Calu3 (cell line): ENCODE measurements at regions not wholly inside any gene's neighbourhood (a gene's known extent, or its start where the extent isn't known, plus 50 kb on each side); places are given as distances from the start of the nearest gene placed in this dataset.

Source experiments
- BruUV-seq: library from RNA; stranded (reverse); fragments of 400-500 nt; replicated peaks from 2 replicates; lab custom pipeline; 2021; lab: Mats Ljungman, UMichigan
- CTCF ChIA-PET: fragments of 300-600 bp; sonication (Branson Sonifier 250); formaldehyde crosslinking; loops from one replicate; lab custom pipeline; 2022; ENCODE audit warnings: antibody characterized with exemption; lab: Charles Lee
- DNase-seq: peaks from one replicate; pipeline ENCODE4 v3.0.0; 2022
- H3K27ac Mint-ChIP-seq: one replicate; pipeline ENCODE4 v1.8.0; 2022; ENCODE audit warnings: mixed read lengths; ENCODE audit not compliant: unreplicated experiment
- H3K27me3 Mint-ChIP-seq: one replicate; pipeline ENCODE4 v1.8.0; 2022; ENCODE audit warnings: mixed read lengths; ENCODE audit not compliant: unreplicated experiment
- H3K36me3 Mint-ChIP-seq: one replicate; pipeline ENCODE4 v1.8.0; 2022; ENCODE audit warnings: mild to moderate bottlenecking, moderate library complexity, mixed read lengths; ENCODE audit not compliant: insufficient read depth, unreplicated experiment
- H3K4me1 Mint-ChIP-seq: one replicate; pipeline ENCODE4 v1.8.0; 2022; ENCODE audit warnings: mild to moderate bottlenecking, low read depth, mixed read lengths; ENCODE audit not compliant: unreplicated experiment
- H3K4me3 Mint-ChIP-seq: one replicate; pipeline ENCODE4 v1.8.0; 2022; ENCODE audit warnings: mild to moderate bottlenecking, low read depth, moderate library complexity, mixed read lengths; ENCODE audit not compliant: unreplicated experiment
- H3K9me3 Mint-ChIP-seq: one replicate; pipeline ENCODE4 v1.8.0; 2022; ENCODE audit warnings: low read depth, mixed read lengths; ENCODE audit not compliant: unreplicated experiment
- intact Hi-C: fragments of 100-400 bp; cut with micrococcal nuclease; formaldehyde crosslinking; loops from one replicate; pipeline ENCODE4 v1.10.0; 2022; ENCODE audit not compliant: unreplicated experiment
- TF ChIP-seq, protein P1 (sequence below): fragments of 200-600 bp; IDR thresholded peaks from one replicate; pipeline ENCODE4 v1.8.0; 2022; ENCODE audit warnings: antibody characterized with exemption; ENCODE audit not compliant: unreplicated experiment

DNA sequence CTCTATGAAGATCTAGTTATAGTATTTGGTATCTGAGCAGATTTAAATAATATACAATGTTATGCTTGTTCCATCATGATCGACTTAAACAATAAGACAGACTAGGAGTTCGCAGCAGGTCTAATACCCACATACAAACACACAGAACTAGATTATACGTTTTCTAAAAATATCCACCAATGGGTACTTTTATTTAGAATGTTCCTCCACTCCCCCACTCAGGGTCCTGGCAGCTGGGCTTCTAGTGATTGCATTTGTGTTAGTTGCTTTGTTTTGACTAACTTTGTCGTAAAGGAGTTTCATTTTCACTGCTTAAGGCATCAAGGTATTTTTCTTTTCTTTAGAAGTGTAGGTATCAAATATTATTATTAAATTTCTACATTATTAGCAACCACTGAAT, 91.4 kb downstream of the RPRM start:
- Mint-ChIP-seq H3K27ac (no peak overlapping the region), H3K27me3 (no peaks in the 10 kb centered on the region), H3K36me3 (no peaks in the 10 kb centered on the region), H3K9me3 (peaks cover 2% of the 10 kb centered on the region), H3K4me1 (no peaks in the 10 kb centered on the region), H3K4me3 (no peak overlapping the region)
- intact Hi-C loops: no loop called here
- CTCF ChIA-PET: no interaction called here
- BruUV-seq: no TSS peak
- DNase-seq: no peak
- TF ChIP-seq, protein P1, sequence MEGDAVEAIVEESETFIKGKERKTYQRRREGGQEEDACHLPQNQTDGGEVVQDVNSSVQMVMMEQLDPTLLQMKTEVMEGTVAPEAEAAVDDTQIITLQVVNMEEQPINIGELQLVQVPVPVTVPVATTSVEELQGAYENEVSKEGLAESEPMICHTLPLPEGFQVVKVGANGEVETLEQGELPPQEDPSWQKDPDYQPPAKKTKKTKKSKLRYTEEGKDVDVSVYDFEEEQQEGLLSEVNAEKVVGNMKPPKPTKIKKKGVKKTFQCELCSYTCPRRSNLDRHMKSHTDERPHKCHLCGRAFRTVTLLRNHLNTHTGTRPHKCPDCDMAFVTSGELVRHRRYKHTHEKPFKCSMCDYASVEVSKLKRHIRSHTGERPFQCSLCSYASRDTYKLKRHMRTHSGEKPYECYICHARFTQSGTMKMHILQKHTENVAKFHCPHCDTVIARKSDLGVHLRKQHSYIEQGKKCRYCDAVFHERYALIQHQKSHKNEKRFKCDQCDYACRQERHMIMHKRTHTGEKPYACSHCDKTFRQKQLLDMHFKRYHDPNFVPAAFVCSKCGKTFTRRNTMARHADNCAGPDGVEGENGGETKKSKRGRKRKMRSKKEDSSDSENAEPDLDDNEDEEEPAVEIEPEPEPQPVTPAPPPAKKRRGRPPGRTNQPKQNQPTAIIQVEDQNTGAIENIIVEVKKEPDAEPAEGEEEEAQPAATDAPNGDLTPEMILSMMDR: no peak

DNA sequence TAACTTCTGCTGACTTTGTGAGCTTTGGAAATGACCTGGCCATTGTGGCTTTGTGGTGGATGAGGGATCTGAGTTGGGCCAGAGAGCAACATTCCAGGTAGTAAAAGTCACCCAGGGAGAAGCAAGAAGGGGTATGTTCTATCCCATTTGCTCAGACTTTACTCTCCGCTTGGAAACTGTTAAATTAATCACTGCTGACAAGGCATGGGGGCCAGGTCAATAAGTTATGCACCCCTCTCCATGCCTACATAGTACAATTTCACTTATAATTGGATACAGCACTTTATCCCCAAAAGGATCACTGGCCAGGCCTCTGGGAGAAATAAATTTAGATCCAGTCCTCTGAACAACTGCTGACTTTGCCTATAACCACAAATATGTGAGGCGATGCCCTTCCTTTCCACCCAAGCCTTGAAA, 92.1 kb downstream of the RPRM start:
- no peak overlapping the region for H3K4me3 Mint-ChIP-seq
- intact Hi-C loops: no loop called here
- no peak overlapping the region for H3K27ac Mint-ChIP-seq
- no peak for DNase-seq
- peaks cover 2% of the 10 kb centered on the region for H3K9me3 Mint-ChIP-seq
- no TSS peak for BruUV-seq
- H3K36me3 Mint-ChIP-seq: no peaks in the 10 kb centered on the region
- CTCF ChIA-PET: no interaction called here
- H3K4me1 Mint-ChIP-seq: no peaks in the 10 kb centered on the region
- no peaks in the 10 kb centered on the region for H3K27me3 Mint-ChIP-seq
- TF ChIP-seq, protein P1: no peak

DNA sequence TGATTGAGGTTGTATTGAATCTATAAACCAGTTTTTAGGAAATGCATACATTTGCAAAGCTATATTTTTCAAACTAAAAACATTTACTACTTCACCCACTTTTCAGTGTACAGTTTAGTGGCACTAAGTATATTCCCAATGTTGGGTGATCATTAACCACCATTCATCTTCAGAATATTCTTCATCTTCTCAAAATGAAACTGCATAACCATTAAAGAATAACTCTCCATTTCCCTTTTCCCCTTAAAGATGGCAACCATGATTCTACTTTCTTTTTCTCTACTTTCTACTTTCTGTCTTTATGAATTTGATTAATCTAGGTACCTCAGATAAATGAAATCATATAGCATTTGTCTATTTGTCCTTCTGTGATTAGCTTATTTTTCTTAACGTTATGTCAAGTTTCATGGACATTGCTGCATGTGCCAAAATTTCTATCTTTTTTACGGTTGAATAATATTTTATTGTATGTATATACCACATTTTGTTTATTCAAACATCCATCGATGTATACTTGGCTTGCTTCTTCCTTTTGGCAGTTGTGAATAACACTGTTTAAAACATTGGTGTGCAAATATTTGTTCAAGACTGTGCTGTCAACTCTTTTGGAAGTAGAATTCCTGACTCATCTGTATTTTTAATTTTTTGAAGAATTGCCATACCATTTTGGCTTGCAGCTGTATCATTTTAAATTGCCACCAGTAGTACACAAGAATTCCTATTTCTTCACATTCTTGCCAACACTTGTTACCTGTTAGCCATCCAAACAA, 104.9 kb downstream of the RPRM start:
- Mint-ChIP-seq H3K9me3 (no peaks in the 10 kb centered on the region), H3K4me1 (peaks cover 8% of the 10 kb centered on the region), H3K4me3 (no peak overlapping the region), H3K27ac (no peak overlapping the region), H3K27me3 (no peaks in the 10 kb centered on the region), H3K36me3 (no peaks in the 10 kb centered on the region)
- intact Hi-C loops: no loop called here
- TF ChIP-seq, protein P1: no peak
- no peak for DNase-seq
- CTCF ChIA-PET: no interaction called here
- BruUV-seq: no TSS peak

DNA sequence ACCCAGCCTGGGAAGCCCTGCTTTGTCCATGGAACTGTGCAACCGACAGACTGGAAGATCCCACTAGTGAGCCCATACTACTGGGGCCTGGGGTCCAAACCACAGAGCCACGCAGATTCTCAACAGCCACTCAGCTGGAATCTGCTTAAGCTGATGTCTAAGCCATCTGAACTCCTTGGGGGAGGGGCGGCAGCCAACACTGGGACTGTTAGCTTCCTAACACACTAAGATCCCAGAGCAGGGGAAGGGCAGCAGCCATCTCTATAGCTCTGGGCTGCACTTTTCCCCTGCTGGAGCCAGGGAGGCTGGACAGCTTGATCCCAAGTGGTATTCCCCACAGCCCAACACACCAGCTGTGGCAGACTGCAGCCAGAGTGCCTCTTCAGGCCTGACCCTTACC, 118.3 kb downstream of the RPRM start:
- intact Hi-C loops: no loop called here
- no TSS peak for BruUV-seq
- TF ChIP-seq, protein P1: no peak

More for the DNA sequence above, 118.3 kb downstream of the RPRM start:
- no peak overlapping the region for H3K4me3 Mint-ChIP-seq
- H3K4me1 Mint-ChIP-seq: no peaks in the 10 kb centered on the region
- H3K27me3 Mint-ChIP-seq: no peaks in the 10 kb centered on the region
- H3K27ac Mint-ChIP-seq: no peak overlapping the region
- no peak for DNase-seq
- CTCF ChIA-PET: no interaction called here
- H3K9me3 Mint-ChIP-seq: peaks cover 2% of the 10 kb centered on the region
- no peaks in the 10 kb centered on the region for H3K36me3 Mint-ChIP-seq
